ENCODE measurements at regions not wholly inside any gene's neighbourhood (a gene's known extent, or its start where the extent isn't known, plus 50 kb on each side); places are given as distances from the start of the nearest gene placed in this dataset.

- H3K27ac ChIP-seq: no peak overlapping the region
- TF ChIP-seq CTCF (conservative IDR thresholded peaks at IDR 0.05): no peak
Observed at GRCh38 chr2:67346718-67347407, 50.3 kb upstream of the ETAA1 start.

Measured in VCaP (cell line).